ENCODE measurements at regions not wholly inside any gene's neighbourhood (a gene's known extent, or its start where the extent isn't known, plus 50 kb on each side); places are given as distances from the start of the nearest gene placed in this dataset.
"Not testable (repeated sequence)": the region's sequence is repeated elsewhere in the genome, so short reads cannot be mapped to it uniquely, and the experiment has no call there.

DNA sequence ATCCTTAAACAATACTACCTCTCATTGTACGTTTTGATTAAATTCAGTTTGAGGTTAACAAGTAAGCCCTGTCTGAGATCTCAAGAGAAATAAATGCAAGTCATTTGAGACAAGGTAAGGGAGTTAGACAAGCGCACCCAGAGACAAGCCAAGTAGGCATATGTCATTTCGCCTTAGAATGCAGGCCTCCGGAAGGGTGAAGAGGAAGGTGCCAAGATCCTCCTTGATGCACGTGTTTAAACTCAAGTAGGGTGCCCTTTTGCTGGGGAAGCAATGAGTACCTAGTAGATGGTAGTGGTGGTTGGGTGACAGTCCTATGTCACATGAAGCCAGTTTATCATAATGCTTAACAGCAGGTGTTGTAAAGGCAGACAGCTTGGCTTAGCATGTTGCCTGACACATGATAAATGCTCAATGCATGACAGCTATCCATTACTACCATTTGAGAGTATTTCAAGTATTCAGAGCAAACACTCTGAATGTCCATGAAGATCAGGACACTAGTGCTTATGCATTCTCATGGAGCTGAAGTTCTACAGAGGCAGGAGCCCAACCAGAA lies 415.9 kb downstream of the TMEM135 start:
- H3K9me3 ChIP-seq (ENCODE audit: insufficient read depth, low read depth, low read length): no peaks in the 10 kb centered on the region
- H3K4me3 ChIP-seq (ENCODE audit: insufficient read depth, low read depth, low read length): no peak overlapping the region
- Mint-ChIP-seq H3K4me3 (ENCODE audit: unreplicated experiment) (no peak overlapping the region), H3K36me3 (ENCODE audit: low read depth, unreplicated experiment) (no peaks in the 10 kb centered on the region), H3K9me3 (ENCODE audit: unreplicated experiment) (no peaks in the 10 kb centered on the region), H3K27ac (ENCODE audit: unreplicated experiment) (no peak overlapping the region), H3K27me3 (ENCODE audit: low read depth, unreplicated experiment) (no peaks in the 10 kb centered on the region), H3K4me1 (ENCODE audit: low read depth, unreplicated experiment) (peaks cover 26% of the 10 kb centered on the region)
- H3K79me2 ChIP-seq (ENCODE audit: insufficient read depth, low read length): no peaks in the 10 kb centered on the region
- H3K36me3 ChIP-seq (ENCODE audit: insufficient read depth, low read length): no peaks in the 10 kb centered on the region
- H3K27ac ChIP-seq (ENCODE audit: low read depth, low read length): no peak overlapping the region
- TF ChIP-seq EZH2 (IDR thresholded peaks at IDR 0.05; ENCODE audit: insufficient read depth, low read length): no peak
- H2AFZ ChIP-seq (ENCODE audit: low read depth, low read length): no peak overlapping the region
- no peaks in the 10 kb centered on the region for H3K27me3 ChIP-seq (ENCODE audit: insufficient read depth, low read length)
- H4K20me1 ChIP-seq (ENCODE audit: insufficient read depth, low read length): no peaks in the 10 kb centered on the region
- FAIRE-seq (no peak), DNase-seq (ENCODE audit: low read depth) (no peak)
- no peak overlapping the region for H3K9ac ChIP-seq (ENCODE audit: low read length)
- H3K4me2 ChIP-seq (ENCODE audit: low read length): peak overlapping the region; percentile 9
- H3K4me1 ChIP-seq (ENCODE audit: insufficient read depth, low read length): peaks cover 10% of the 10 kb centered on the region

DNA sequence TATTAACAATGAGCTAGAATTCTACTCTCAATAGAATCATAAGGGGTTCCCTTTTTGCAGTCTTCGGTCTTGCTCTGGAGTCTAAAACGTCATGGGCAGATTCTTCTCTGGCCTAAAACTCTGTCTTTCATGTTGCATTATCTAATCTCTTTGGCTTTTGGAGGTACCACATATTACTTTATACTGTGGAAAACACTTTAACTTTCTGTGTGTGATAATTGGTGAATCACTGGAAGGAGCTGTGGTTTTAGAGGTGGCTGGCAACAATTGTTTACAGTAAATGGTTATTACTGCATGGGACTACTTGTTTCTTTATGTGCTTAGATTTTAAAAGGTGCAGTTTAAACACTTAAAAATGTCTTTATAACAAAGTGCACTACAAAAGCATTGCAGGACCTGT lies 414.3 kb downstream of the TMEM135 start:
- not testable (repeated sequence) for H3K27me3 ChIP-seq (ENCODE audit: insufficient read depth, low read length); H3K4me3 Mint-ChIP-seq (ENCODE audit: unreplicated experiment); H3K9me3 ChIP-seq (ENCODE audit: insufficient read depth, low read depth, low read length); H3K27me3 Mint-ChIP-seq (ENCODE audit: low read depth, unreplicated experiment); H3K27ac ChIP-seq (ENCODE audit: low read depth, low read length); H3K79me2 ChIP-seq (ENCODE audit: insufficient read depth, low read length); H3K27ac Mint-ChIP-seq (ENCODE audit: unreplicated experiment); H3K36me3 Mint-ChIP-seq (ENCODE audit: low read depth, unreplicated experiment); H3K9ac ChIP-seq (ENCODE audit: low read length); H3K4me3 ChIP-seq (ENCODE audit: insufficient read depth, low read depth, low read length); H2AFZ ChIP-seq (ENCODE audit: low read depth, low read length); H4K20me1 ChIP-seq (ENCODE audit: insufficient read depth, low read length); H3K36me3 ChIP-seq (ENCODE audit: insufficient read depth, low read length); H3K4me2 ChIP-seq (ENCODE audit: low read length); H3K9me3 Mint-ChIP-seq (ENCODE audit: unreplicated experiment)
- H3K4me1 ChIP-seq (ENCODE audit: insufficient read depth, low read length): peaks cover 10% of the 10 kb centered on the region
- DNase-seq (ENCODE audit: low read depth) (peak; percentile 53), FAIRE-seq (peak; percentile 58)
- peaks cover 26% of the 10 kb centered on the region for H3K4me1 Mint-ChIP-seq (ENCODE audit: low read depth, unreplicated experiment)

DNA sequence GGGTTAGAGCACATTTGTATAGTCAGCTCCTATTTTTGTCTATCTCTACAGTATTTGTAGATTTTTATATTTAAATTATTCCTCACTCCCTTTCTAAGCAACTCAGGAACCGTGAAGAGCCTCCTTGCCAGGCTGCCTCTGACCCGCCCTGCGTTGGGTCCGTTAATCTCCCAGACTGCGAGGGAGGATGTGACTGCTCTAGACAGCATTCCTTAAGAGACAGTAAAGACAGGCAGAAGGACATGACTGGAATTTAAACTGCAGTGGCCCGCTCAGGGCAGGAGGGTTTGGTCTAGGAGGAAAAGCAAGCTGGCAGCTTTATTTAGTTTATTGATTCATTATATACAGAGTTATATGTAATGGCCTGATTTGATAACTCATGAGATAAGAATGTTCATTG lies 413.7 kb downstream of the TMEM135 start:
- no peak for TF ChIP-seq EZH2 (IDR thresholded peaks at IDR 0.05; ENCODE audit: insufficient read depth, low read length)
- TF ChIP-seq, protein P1, sequence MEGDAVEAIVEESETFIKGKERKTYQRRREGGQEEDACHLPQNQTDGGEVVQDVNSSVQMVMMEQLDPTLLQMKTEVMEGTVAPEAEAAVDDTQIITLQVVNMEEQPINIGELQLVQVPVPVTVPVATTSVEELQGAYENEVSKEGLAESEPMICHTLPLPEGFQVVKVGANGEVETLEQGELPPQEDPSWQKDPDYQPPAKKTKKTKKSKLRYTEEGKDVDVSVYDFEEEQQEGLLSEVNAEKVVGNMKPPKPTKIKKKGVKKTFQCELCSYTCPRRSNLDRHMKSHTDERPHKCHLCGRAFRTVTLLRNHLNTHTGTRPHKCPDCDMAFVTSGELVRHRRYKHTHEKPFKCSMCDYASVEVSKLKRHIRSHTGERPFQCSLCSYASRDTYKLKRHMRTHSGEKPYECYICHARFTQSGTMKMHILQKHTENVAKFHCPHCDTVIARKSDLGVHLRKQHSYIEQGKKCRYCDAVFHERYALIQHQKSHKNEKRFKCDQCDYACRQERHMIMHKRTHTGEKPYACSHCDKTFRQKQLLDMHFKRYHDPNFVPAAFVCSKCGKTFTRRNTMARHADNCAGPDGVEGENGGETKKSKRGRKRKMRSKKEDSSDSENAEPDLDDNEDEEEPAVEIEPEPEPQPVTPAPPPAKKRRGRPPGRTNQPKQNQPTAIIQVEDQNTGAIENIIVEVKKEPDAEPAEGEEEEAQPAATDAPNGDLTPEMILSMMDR (IDR thresholded peaks at IDR 0.05; ENCODE audit: insufficient read depth, low read depth, low read length): no peak
- Histone ChIP-seq H3K27me3 (ENCODE audit: insufficient read depth, low read length) (no peaks in the 10 kb centered on the region), H2AFZ (ENCODE audit: low read depth, low read length) (no peak overlapping the region), H3K79me2 (ENCODE audit: insufficient read depth, low read length) (no peaks in the 10 kb centered on the region), H3K36me3 (ENCODE audit: insufficient read depth, low read length) (no peaks in the 10 kb centered on the region), H4K20me1 (ENCODE audit: insufficient read depth, low read length) (no peaks in the 10 kb centered on the region), H3K4me3 (ENCODE audit: insufficient read depth, low read depth, low read length) (no peak overlapping the region), H3K4me1 (ENCODE audit: insufficient read depth, low read length) (peaks cover 10% of the 10 kb centered on the region), H3K9ac (ENCODE audit: low read length) (no peak overlapping the region), H3K9me3 (ENCODE audit: insufficient read depth, low read depth, low read length) (no peaks in the 10 kb centered on the region), H3K4me2 (ENCODE audit: low read length) (no peak overlapping the region), H3K27ac (ENCODE audit: low read depth, low read length) (no peak overlapping the region)
- H3K4me3 Mint-ChIP-seq (ENCODE audit: unreplicated experiment): no peak overlapping the region
- H3K4me1 Mint-ChIP-seq (ENCODE audit: low read depth, unreplicated experiment): peaks cover 26% of the 10 kb centered on the region
- H3K27ac Mint-ChIP-seq (ENCODE audit: unreplicated experiment): peak overlapping the region; percentile 48
- FAIRE-seq (no peak), DNase-seq (ENCODE audit: low read depth) (peak; percentile 25)
- H3K27me3 Mint-ChIP-seq (ENCODE audit: low read depth, unreplicated experiment): no peaks in the 10 kb centered on the region
- no peaks in the 10 kb centered on the region for H3K9me3 Mint-ChIP-seq (ENCODE audit: unreplicated experiment)
- H3K36me3 Mint-ChIP-seq (ENCODE audit: low read depth, unreplicated experiment): no peaks in the 10 kb centered on the region
